CD4-positive, alpha-beta memory T cell (primary cell): ENCODE measurements at regions not wholly inside any gene's neighbourhood (a gene's known extent, or its start where the extent isn't known, plus 50 kb on each side); places are given as distances from the start of the nearest gene placed in this dataset.

ENCODE experiments used
- CTCF ChIA-PET: fragments of 350-600 bp; sonication (Branson Sonifier 250); formaldehyde crosslinking; loops from one replicate; lab custom pipeline; 2021; ENCODE audit warnings: inconsistent platforms; ENCODE audit not compliant: partially characterized antibody; lab: Charles Lee
- POLR2A ChIA-PET: fragments of 350-600 bp; sonication (Branson Sonifier 250); formaldehyde crosslinking; loops from one replicate; lab custom pipeline; 2021; ENCODE audit not compliant: partially characterized antibody; lab: Charles Lee
- DNase-seq, 5 donors: peaks; one replicate each; pipeline versions ENCODE4 v3.0.0 to v3.0.0-alpha.2; 2020 to 2022; ENCODE audit warnings: mixed read lengths in 1 of 5
- H3K27ac ChIP-seq: one replicate; pipeline ENCODE4 v1.7.0; 2013; ENCODE audit warnings: low read depth, low read length
- H3K27me3 ChIP-seq: 2 replicates; pipeline ENCODE4 v1.7.0; 2013; ENCODE audit warnings: mild to moderate bottlenecking, low read length, moderate library complexity; ENCODE audit not compliant: insufficient read depth
- H3K36me3 ChIP-seq: 2 replicates; pipeline ENCODE4 v1.7.0; 2013; ENCODE audit warnings: mild to moderate bottlenecking, low read length, moderate library complexity; ENCODE audit not compliant: insufficient read depth
- H3K4me1 ChIP-seq: 2 replicates; pipeline ENCODE4 v1.7.0; 2013; ENCODE audit warnings: mild to moderate bottlenecking, low read length, moderate library complexity; ENCODE audit not compliant: insufficient read depth
- H3K4me3 ChIP-seq, 2 donors: one replicate each; pipeline ENCODE4 v1.7.0; 2013; ENCODE audit warnings: low read length in 2 of 2, mild to moderate bottlenecking in 1 of 2
- H3K9me3 ChIP-seq, 2 donors: one replicate each; pipeline ENCODE4 v1.7.0; 2013; ENCODE audit warnings: low read length in 2 of 2, control low read depth in 1 of 2; ENCODE audit not compliant: control insufficient read depth in 1 of 2
- H3K27ac Mint-ChIP-seq, 7 donors: one replicate each; pipeline ENCODE4 v1.8.0; 2020 to 2021; ENCODE audit warnings: mixed read lengths in 7 of 7, mild to moderate bottlenecking in 6 of 7, inconsistent platforms in 3 of 7, moderate library complexity in 3 of 7
- H3K27me3 Mint-ChIP-seq, 2 donors: one replicate each; pipeline ENCODE4 v1.8.0; 2020 to 2021; ENCODE audit warnings: mixed read lengths in 2 of 2
- H3K36me3 Mint-ChIP-seq, 2 donors: one replicate each; pipeline ENCODE4 v1.8.0; 2020 to 2021; ENCODE audit warnings: mixed read lengths in 2 of 2, inconsistent platforms in 1 of 2, mild to moderate bottlenecking in 1 of 2
- H3K4me1 Mint-ChIP-seq, 4 donors: one replicate each; pipeline ENCODE4 v1.8.0; 2020 to 2021; ENCODE audit warnings: mixed read lengths in 4 of 4, mild to moderate bottlenecking in 1 of 4
- H3K4me3 Mint-ChIP-seq, 8 donors: one replicate each; pipeline ENCODE4 v1.8.0; 2020 to 2021; ENCODE audit warnings: mixed read lengths in 8 of 8, mild to moderate bottlenecking in 7 of 8, moderate library complexity in 6 of 8, inconsistent platforms in 3 of 8
- H3K9me3 Mint-ChIP-seq, 8 donors: one replicate each; pipeline ENCODE4 v1.8.0; 2020 to 2021; ENCODE audit warnings: mixed read lengths in 8 of 8, mild to moderate bottlenecking in 5 of 8, inconsistent platforms in 3 of 8, moderate library complexity in 1 of 8
- intact Hi-C: fragments of 100-400 bp; cut with micrococcal nuclease; formaldehyde crosslinking; loops from one replicate; pipeline ENCODE4 v1.15.1; 2023

GRCh38 chr6:144617708-144618107 is 332.6 kb downstream of the UTRN start:
- no peaks in the 10 kb centered on the region for H3K9me3 Mint-ChIP-seq
- H3K36me3 ChIP-seq: no peaks in the 10 kb centered on the region
- ChIA-PET POLR2A (no interaction called here), CTCF (no interaction called here)
- intact Hi-C loops: no loop called here
- H3K4me1 Mint-ChIP-seq: peaks cover 19 to 29% (median 24%) of the 10 kb centered on the region in 4 donors
- H3K27ac ChIP-seq: no peak overlapping the region
- H3K4me3 Mint-ChIP-seq: no peak overlapping the region
- peaks cover 5 to 20% of the 10 kb centered on the region in 2 donors for H3K36me3 Mint-ChIP-seq
- DNase-seq: no peak
- no peaks in the 10 kb centered on the region for H3K4me1 ChIP-seq
- no peaks in the 10 kb centered on the region for H3K9me3 ChIP-seq
- no peak overlapping the region for H3K4me3 ChIP-seq
- no peaks in the 10 kb centered on the region for H3K27me3 ChIP-seq
- no peaks in the 10 kb centered on the region for H3K27me3 Mint-ChIP-seq
- no peak overlapping the region for H3K27ac Mint-ChIP-seq

- H3K36me3 ChIP-seq: no peaks in the 10 kb centered on the region
- H3K27me3 ChIP-seq: no peaks in the 10 kb centered on the region
- H3K4me3 ChIP-seq: no peak overlapping the region
- peaks cover 0 to 1% (median 0%) of the 10 kb centered on the region in 8 donors for H3K9me3 Mint-ChIP-seq
- H3K27me3 Mint-ChIP-seq: no peaks in the 10 kb centered on the region
- no peak for DNase-seq
- intact Hi-C loops: no loop called here
- no peak overlapping the region for H3K4me3 Mint-ChIP-seq
- POLR2A ChIA-PET: no interaction called here
- H3K4me1 Mint-ChIP-seq: peaks cover 24 to 35% (median 32%) of the 10 kb centered on the region in 4 donors
- CTCF ChIA-PET: no interaction called here
- H3K36me3 Mint-ChIP-seq: peaks cover 1 to 15% of the 10 kb centered on the region in 2 donors
- H3K9me3 ChIP-seq: no peaks in the 10 kb centered on the region
- H3K4me1 ChIP-seq: no peaks in the 10 kb centered on the region
- peak overlapping the region in 1 of 7 donors; percentile 44 for H3K27ac Mint-ChIP-seq
- H3K27ac ChIP-seq: no peak overlapping the region
Observed at GRCh38 chr6:144619966-144620365, 334.8 kb downstream of the UTRN start.

- no peak overlapping the region for H3K4me3 ChIP-seq
- no peak overlapping the region for H3K4me3 Mint-ChIP-seq
- peaks cover 0 to 1% (median 0%) of the 10 kb centered on the region in 8 donors for H3K9me3 Mint-ChIP-seq
- H3K27ac ChIP-seq: no peak overlapping the region
- no peaks in the 10 kb centered on the region for H3K4me1 ChIP-seq
- CTCF ChIA-PET: interaction anchor here (1.0 kb wide), 1 partner anchor 16 kb away, joined by 3 read pairs; no protein-coding TSS in a partner anchor
- H3K27me3 Mint-ChIP-seq: no peaks in the 10 kb centered on the region
- H3K36me3 Mint-ChIP-seq: peaks cover 1 to 10% of the 10 kb centered on the region in 2 donors
- POLR2A ChIA-PET: no interaction called here
- no peaks in the 10 kb centered on the region for H3K9me3 ChIP-seq
- intact Hi-C loops: no loop called here
- H3K4me1 Mint-ChIP-seq: peaks cover 24 to 33% (median 30%) of the 10 kb centered on the region in 4 donors
- DNase-seq: no peak
- no peaks in the 10 kb centered on the region for H3K36me3 ChIP-seq
- H3K27me3 ChIP-seq: no peaks in the 10 kb centered on the region
- H3K27ac Mint-ChIP-seq: no peak overlapping the region
Observed at GRCh38 chr6:144621332-144621731, 336.2 kb downstream of the UTRN start.

GRCh38 chr6:144624246-144624645 is 339.1 kb downstream of the UTRN start:
- peaks cover 2 to 5% of the 10 kb centered on the region in 2 donors for H3K36me3 Mint-ChIP-seq
- no peaks in the 10 kb centered on the region for H3K9me3 ChIP-seq
- H3K9me3 Mint-ChIP-seq: peaks cover 0 to 1% (median 0%) of the 10 kb centered on the region in 8 donors
- H3K4me1 Mint-ChIP-seq: peaks cover 13 to 42% (median 33%) of the 10 kb centered on the region in 4 donors
- no peak overlapping the region for H3K4me3 ChIP-seq
- no peaks in the 10 kb centered on the region for H3K27me3 ChIP-seq
- CTCF ChIA-PET: no interaction called here
- intact Hi-C loops: no loop called here
- POLR2A ChIA-PET: no interaction called here
- DNase-seq: no peak
- no peak overlapping the region for H3K4me3 Mint-ChIP-seq
- H3K36me3 ChIP-seq: no peaks in the 10 kb centered on the region
- no peaks in the 10 kb centered on the region for H3K4me1 ChIP-seq
- H3K27ac ChIP-seq: no peak overlapping the region
- peak overlapping the region in 3 of 7 donors; percentile 14 to 53 (median 42) for H3K27ac Mint-ChIP-seq
- no peaks in the 10 kb centered on the region for H3K27me3 Mint-ChIP-seq

GRCh38 chr6:144624716-144625115 is 339.6 kb downstream of the UTRN start:
- intact Hi-C loops: no loop called here
- H3K27ac Mint-ChIP-seq: peak overlapping the region in 3 of 7 donors; percentile 9 to 42 (median 14)
- no peak overlapping the region for H3K4me3 Mint-ChIP-seq
- CTCF ChIA-PET: no interaction called here
- Histone ChIP-seq H3K4me3 (no peak overlapping the region), H3K9me3 (no peaks in the 10 kb centered on the region), H3K4me1 (no peaks in the 10 kb centered on the region), H3K27ac (no peak overlapping the region), H3K36me3 (no peaks in the 10 kb centered on the region), H3K27me3 (no peaks in the 10 kb centered on the region)
- H3K4me1 Mint-ChIP-seq: peaks cover 17 to 47% (median 34%) of the 10 kb centered on the region in 4 donors
- no peak for DNase-seq
- peaks cover 0 to 1% (median 0%) of the 10 kb centered on the region in 8 donors for H3K9me3 Mint-ChIP-seq
- H3K27me3 Mint-ChIP-seq: no peaks in the 10 kb centered on the region
- POLR2A ChIA-PET: no interaction called here
- peaks cover 5 to 9% of the 10 kb centered on the region in 2 donors for H3K36me3 Mint-ChIP-seq

GRCh38 chr6:144630857-144631256 is 345.7 kb downstream of the UTRN start:
- peaks cover 16 to 32% (median 24%) of the 10 kb centered on the region in 4 donors for H3K4me1 Mint-ChIP-seq

GRCh38 chr6:144632266-144632665 is 347.1 kb downstream of the UTRN start:
- H3K27ac ChIP-seq: no peak overlapping the region
- peaks cover 0 to 4% (median 0%) of the 10 kb centered on the region in 8 donors for H3K9me3 Mint-ChIP-seq
- no peak for DNase-seq
- H3K4me3 ChIP-seq: no peak overlapping the region
- H3K27me3 ChIP-seq: no peaks in the 10 kb centered on the region
- H3K36me3 ChIP-seq: no peaks in the 10 kb centered on the region
- H3K27ac Mint-ChIP-seq: peak overlapping the region in 1 of 7 donors; percentile 46
- CTCF ChIA-PET: no interaction called here
- intact Hi-C loops: no loop called here
- POLR2A ChIA-PET: no interaction called here
- peaks cover 16 to 34% (median 20%) of the 10 kb centered on the region in 4 donors for H3K4me1 Mint-ChIP-seq
- H3K36me3 Mint-ChIP-seq: peaks cover 7 to 19% of the 10 kb centered on the region in 2 donors
- no peaks in the 10 kb centered on the region for H3K27me3 Mint-ChIP-seq
- no peak overlapping the region for H3K4me3 Mint-ChIP-seq
- H3K9me3 ChIP-seq: no peaks in the 10 kb centered on the region
- H3K4me1 ChIP-seq: no peaks in the 10 kb centered on the region

More at GRCh38 chr6:144630857-144631256, 345.7 kb downstream of the UTRN start:
- DNase-seq: no peak
- no peaks in the 10 kb centered on the region for H3K36me3 ChIP-seq
- Mint-ChIP-seq H3K36me3 (peaks cover 7 to 19% of the 10 kb centered on the region in 2 donors), H3K27ac (peak overlapping the region in 3 of 7 donors; percentile 1 to 54 (median 20)), H3K4me3 (no peak overlapping the region), H3K9me3 (peaks cover 0 to 4% (median 0%) of the 10 kb centered on the region in 8 donors), H3K27me3 (no peaks in the 10 kb centered on the region)
- intact Hi-C loops: no loop called here
- POLR2A ChIA-PET: no interaction called here
- no peaks in the 10 kb centered on the region for H3K9me3 ChIP-seq
- no peak overlapping the region for H3K4me3 ChIP-seq
- H3K4me1 ChIP-seq: no peaks in the 10 kb centered on the region
- no peak overlapping the region for H3K27ac ChIP-seq
- CTCF ChIA-PET: no interaction called here
- no peaks in the 10 kb centered on the region for H3K27me3 ChIP-seq
